Stimulated activated CD8-positive, alpha-beta memory T cell treated with anti-CD3 and anti-CD28 coated beads, Interleukin-7, amount 100 ng/mL, for 4 hours (primary cell): ENCODE measurements at regions not wholly inside any gene's neighbourhood (a gene's known extent, or its start where the extent isn't known, plus 50 kb on each side); places are given as distances from the start of the nearest gene placed in this dataset.
"Not testable (repeated sequence)": the region's sequence is repeated elsewhere in the genome, so short reads cannot be mapped to it uniquely, and the experiment has no call there.

Experiments
- DNase-seq, 2 donors: peaks; one replicate each; pipeline ENCODE4 v3.0.0-alpha.2; 2020; ENCODE audit warnings: low read depth in 2 of 2

- no peak for DNase-seq
Observed at GRCh38 chr12:46669720-46670119, 156.1 kb downstream of the SLC38A4 start.

GRCh38 chr12:46667551-46667950 lies 158.2 kb downstream of the SLC38A4 start:
- no peak for DNase-seq

DNA sequence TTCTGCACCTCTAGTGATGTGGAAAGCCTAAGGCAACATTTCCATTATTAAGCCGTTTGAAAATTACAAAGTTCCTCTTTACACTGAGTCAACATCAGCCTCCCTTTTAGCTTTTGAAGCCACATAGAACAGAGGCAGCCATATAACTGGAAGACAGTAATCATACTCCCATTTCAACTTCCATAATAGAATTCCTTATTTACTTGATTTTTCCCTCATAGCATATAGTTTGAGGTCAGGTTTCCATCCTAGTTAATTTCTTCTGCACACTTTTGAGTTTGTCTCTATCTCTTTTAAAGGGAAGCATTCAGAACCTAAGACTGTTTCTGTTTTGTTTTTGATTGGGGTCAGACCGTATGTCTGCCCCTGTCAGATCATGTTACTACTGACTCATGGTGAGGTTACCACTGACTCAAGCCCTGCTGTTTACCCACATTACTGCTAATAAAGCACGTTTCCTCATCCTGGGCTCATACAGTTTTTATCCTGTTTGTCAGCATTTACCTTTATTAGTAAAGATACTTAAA lies 161.0 kb downstream of the SLC38A4 start:
- no peak for DNase-seq

- no peak for DNase-seq
Observed at GRCh38 chr12:46663318-46663717, 162.5 kb downstream of the SLC38A4 start.

DNA sequence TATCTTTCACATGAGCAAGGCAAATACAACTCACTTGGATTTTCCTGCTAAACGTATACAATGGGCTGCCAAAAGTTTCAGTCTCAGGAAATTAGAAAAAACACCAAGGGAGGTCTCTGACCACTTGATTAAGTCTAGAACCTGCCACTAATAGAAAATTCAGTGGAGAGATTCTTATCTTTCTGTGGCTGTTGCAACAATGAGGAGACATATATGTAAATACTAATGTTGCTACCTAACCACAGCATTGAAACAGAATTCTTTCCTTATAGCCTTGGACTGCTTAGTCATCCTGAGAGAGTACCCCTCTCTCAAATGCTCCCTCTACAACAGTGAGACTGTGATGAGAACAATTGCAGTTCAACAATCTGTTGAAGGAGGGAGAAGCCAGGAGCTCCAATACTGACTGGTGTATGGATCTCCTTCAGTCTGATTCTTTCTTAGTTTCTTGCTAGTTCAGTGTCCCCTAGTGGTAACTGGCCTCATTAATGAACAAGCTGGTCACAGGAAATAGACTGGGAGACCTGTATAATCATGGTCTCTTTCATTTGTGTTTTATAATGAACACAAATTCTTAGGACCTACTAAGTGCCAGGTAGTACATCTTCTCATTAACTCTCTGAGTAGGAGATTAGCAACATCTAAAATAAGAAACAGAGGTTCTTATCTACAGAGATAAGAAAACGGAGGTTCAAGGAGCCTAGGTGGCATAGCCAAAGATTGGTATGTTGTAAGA lies 164.5 kb downstream of the SLC38A4 start:
- DNase-seq = no peak

- DNase-seq = no peak
Observed at GRCh38 chr12:46660719-46661109, 165.1 kb downstream of the SLC38A4 start.

GRCh38 chr12:46660276-46660675 lies 165.5 kb downstream of the SLC38A4 start:
- no peak for DNase-seq

DNA sequence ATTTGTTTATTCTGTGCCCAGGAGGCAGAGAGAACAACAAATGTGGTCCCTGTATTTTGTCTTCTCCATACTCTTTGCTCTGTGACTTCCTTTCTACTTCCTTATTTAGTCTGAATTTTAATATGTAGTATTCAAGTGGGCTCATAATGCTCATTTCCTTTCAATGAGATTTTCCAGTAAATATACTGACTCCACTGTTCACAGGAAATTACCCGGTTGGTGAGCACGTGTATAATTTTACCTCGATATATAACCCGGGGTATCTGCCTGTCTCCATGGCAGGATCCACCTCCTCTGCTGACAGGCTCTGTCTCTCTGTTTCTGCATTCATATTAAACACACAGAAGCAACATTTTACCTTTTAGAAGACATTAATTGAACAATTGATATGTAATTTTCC lies 166.0 kb downstream of the SLC38A4 start:
- DNase-seq = no peak

DNA sequence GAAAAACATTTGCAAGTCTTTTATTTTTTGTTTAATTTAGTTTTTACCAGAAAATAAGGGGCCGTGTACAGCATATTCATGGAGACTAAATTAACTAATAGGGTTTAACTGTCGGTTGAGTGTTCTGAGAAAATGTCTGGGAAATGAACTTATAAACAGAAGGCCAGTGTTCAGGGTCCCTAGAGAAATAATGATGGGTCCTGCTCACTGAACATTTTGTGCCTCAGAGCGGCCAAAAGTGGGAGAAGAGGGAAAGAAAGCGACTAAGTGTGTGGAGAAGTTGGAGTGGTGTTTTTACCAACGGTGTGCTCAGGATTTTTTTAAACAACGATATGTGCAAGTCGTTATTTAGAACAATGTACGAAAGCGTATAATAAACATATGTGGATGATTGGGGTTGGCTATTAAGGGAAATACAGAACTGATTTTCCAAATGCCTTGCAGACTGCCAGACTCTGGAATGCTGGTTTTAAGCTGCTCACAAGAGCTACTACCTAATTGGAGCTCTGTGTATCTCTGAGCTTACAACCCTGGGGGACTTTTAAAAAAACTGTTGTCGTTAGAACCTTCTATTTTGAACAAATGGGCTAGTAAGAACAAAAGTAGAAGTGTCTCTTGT lies 166.7 kb downstream of the SLC38A4 start:
- no peak for DNase-seq

- no peak for DNase-seq
Observed at GRCh38 chr12:46657453-46658411, 168.1 kb downstream of the SLC38A4 start.

DNA sequence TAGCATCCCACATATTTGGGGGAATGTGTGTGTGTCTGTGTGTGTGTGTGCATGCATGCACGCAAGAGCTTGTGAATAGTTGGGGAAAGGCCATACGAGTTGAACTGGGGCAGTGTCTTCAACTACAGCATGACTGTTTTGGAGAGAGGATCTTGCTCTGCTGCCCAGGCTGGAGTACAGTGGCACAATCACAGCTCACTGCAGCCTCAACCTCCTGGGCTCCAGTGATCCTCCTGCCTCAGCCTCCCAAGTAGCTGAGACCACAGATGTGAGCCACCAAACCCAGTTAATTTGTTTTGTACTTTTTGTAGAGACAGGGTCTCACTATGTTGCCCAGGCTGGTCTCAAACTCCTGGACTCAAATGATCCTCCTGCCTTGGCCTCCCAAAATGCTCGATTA lies 169.8 kb downstream of the SLC38A4 start:
- DNase-seq = not testable (repeated sequence)

- no peak for DNase-seq
Observed at GRCh38 chr12:46653311-46653710, 172.5 kb downstream of the SLC38A4 start.

DNA sequence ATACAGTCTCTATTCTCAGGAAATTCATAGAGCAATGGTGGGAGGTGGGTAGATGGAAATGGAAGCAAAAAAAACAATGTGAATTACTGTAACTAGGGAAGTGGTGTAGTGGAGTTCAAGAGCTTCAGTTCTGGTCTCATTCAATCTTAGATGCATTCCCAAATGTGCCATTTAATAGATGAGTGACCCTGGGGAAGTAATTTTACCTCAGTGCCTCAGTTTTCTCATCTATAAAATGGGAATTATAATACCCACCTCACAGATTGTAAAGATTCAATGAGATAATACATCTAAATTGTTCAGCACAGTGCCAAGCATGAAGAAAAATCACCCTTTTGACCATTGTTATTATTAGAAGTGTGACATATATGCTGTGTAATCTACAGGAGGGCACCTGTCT lies 173.1 kb downstream of the SLC38A4 start:
- no peak for DNase-seq

DNA sequence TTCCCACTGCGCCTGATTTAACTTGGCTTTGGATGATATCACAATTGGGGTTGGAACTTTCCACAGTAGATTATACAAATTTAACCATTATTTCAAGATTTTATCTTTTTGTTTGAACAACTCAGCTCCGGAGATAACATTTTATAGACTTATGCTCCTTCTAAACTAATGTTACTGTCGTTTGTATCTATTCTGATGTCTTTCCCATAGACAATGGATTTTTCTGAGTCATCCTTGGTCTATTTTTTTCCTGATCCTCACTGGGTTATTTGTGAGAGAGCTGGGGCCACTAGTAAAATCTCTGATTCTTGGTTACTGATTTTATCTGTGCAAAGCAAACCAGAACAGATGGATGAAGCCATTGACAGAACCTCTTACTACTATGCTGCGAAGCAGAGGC lies 175.1 kb downstream of the SLC38A4 start:
- no peak for DNase-seq

DNA sequence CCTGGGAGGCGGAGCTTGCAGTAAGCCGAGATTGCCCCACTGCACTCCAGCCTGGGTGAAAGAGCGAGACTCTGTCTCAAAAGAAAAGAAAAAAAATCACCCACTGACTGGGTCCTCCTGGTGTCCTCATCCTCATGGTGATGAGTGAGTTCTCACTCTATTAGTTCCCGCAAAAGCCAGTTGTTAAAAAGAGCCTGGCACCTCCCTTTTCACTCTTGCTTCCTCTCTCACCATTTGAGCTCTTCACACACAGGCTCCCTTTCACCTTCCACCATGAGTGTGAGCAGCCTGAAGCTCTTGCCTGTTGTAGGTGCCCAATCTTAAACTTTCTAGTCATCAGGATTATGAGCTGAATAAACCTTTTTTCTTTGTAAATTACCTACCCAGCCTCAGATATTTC lies 176.4 kb downstream of the SLC38A4 start:
- DNase-seq = no peak

DNA sequence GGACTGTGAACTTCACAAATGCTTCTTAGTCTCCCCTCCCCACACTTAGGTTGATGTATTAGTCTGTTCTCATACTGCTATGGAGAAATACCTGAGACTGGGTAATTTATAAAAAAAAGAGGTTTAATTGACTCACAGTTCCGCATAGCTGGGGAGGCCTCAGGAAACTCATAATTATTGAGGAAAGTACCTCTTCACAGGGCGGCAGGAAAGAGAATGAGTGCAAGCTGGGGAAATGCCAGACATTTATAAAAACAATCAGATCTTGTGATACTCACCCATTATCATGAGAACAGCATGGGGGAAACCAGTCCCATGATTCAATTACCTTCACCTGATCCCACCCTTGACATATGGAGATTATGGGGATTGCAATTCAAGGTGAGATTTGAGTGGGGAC lies 178.8 kb downstream of the SLC38A4 start:
- DNase-seq = no peak

GRCh38 chr12:46641649-46642048 lies 184.1 kb downstream of the SLC38A4 start:
- not testable (repeated sequence) for DNase-seq

DNA sequence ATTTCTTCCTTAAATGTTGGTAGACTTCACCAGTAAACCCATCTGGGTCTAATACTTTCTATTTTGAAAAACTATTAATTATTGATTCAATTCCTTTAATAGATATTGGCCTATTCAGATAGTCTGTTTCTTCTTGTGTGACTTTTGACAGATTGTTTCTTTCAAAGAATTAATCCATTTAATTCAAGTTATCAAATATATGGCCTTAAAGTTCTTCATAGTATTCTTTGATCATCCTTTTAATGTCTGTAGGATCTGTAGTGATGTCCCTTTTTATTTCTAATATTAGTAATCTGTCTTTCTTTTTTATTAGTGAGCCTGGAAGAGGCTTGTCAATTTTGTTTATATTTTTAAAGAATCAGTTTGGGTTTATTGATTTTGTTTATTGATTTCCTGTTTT lies 190.0 kb downstream of the SLC38A4 start:
- DNase-seq = no peak

DNA sequence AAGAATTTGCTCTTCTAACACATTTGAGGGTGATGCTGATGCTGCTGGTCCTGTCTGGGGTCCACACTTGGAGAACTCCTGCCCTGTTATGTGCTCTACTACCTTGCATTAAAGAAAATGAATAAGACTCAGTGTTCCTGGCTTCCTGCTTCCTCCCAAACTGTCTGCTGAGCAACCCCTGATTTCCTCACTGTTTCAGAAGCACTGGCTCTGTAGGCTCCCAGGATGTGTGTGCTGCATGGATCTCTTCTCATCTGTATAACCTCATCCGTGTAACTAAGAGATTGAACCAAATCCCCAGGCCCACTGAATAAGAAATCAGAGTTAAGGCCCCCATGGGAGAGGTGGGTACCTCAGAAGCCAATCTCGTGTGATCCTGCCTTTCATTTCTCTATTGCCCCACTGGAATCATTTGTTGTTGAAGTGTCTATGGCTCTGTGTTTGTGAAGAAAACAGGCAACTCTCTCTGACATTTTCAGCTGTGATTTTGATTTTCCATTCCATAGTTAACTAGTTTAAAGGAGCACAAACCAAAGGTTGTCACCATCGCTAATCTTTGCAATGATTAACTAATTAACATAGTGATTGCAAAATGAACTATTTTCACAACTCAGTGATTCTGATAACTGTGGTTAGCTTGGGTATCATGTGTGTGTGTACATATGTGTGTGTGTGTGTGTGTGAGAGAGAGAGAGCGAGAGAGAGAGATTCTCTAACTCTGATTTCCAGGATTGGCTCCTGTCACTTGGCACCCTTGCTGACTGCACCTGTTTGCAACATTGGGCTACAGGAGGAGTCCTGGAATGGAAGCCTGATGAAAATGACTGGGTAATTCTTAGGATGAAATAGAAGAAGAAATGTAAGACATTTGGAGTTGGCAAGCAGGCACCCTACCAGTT lies 196.2 kb downstream of the SLC38A4 start:
- no peak for DNase-seq

DNA sequence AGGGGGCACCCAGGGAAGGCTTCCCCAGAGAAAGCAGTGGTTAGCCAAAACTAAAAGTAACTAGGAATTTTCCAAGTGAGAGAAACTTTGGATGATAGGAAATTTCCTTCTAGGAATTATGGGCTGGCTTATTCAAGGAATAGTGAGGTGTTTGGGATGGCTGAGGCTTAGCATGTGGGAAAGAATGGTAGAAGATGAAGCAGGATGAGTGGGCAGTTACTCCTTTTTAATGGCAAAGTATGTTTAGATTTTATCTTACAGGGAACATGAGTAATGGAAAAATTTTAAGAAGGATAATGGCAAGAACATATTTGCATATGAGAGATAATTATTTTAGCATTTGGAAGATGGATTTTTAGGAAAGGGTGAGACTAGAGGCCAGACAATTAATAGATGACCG lies 197.6 kb downstream of the SLC38A4 start:
- no peak for DNase-seq

DNA sequence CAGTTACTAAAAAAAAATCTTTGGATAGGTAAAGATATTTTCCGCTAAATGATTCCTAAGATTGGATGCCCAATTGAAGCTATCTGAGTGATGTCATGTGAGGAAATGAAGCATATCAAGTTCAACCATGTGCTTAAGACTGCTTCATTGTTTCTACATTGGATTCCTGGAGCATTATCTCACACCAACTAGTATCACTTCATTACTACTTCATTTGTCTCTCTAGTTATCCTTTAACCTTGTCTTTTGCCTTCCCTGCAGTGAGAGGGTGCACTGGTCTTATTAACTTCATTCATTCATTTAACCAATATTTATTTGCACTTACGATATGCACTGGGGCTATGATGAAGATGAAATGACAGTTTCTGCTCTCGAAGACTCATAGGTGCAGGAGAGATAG lies 198.1 kb downstream of the SLC38A4 start:
- DNase-seq = no peak
